IMR-90 (cell line): ENCODE measurements at regions not wholly inside any gene's neighbourhood (a gene's known extent, or its start where the extent isn't known, plus 50 kb on each side); places are given as distances from the start of the nearest gene placed in this dataset.

Experiments
- ATAC-seq: fragments of 200-7000 bp; cut with Tn5 transposase; 2 replicates; pipeline ENCODE4 v1.9.1; 2020; ENCODE audit warnings: low read depth, mild to moderate bottlenecking, moderate library complexity
- BruUV-seq: library from RNA; stranded (reverse); fragments of 400-500 nt; replicated peaks from 2 replicates; lab custom pipeline; 2021; lab: Mats Ljungman, UMichigan
- CTCF ChIA-PET: fragments of 300-600 bp; formaldehyde crosslinking; extraction: SDS; loops from one replicate; lab custom pipeline; 2021; ENCODE audit warnings: antibody characterized with exemption; lab: Yijun Ruan, JAX
- POLR2A ChIA-PET: fragments of 300-600 bp; sonication (Branson Sonifier 250); formaldehyde crosslinking; loops from one replicate; lab custom pipeline; 2022; ENCODE audit warnings: antibody characterized with exemption; ENCODE audit not compliant: unreplicated experiment; lab: Charles Lee
- DNase-seq: peaks from one replicate; pipeline ENCODE4 v3.0.0; 2013
- H2AFZ ChIP-seq: replicated peaks from 2 replicates; pipeline ENCODE3; 2013; ENCODE audit warnings: low read length, mild to moderate bottlenecking; ENCODE audit not compliant: poor library complexity
- H2AK5ac ChIP-seq: 2 replicates; pipeline ENCODE4 v1.6.1; 2013; ENCODE audit warnings: low read depth, low read length, inconsistent platforms
- H2AK9ac ChIP-seq: replicated peaks from 2 replicates; pipeline ENCODE3; 2013; ENCODE audit warnings: mild to moderate bottlenecking, low read depth, low read length, moderate library complexity; ENCODE audit not compliant: poor library complexity
- H2BK120ac ChIP-seq: 2 replicates; pipeline ENCODE4 v1.6.1; 2013; ENCODE audit warnings: low read depth, low read length, inconsistent platforms
- H2BK15ac ChIP-seq: 3 replicates; pipeline ENCODE4 v1.6.1; 2013; ENCODE audit warnings: low read depth, low read length, inconsistent platforms
- H2BK20ac ChIP-seq: 2 replicates; pipeline ENCODE4 v1.6.1; 2013; ENCODE audit warnings: low read depth, mild to moderate bottlenecking, inconsistent platforms, low read length, moderate library complexity
- H2BK5ac ChIP-seq: 2 replicates; pipeline ENCODE4 v1.6.1; 2013; ENCODE audit warnings: mild to moderate bottlenecking, low read depth, low read length, inconsistent platforms; ENCODE audit not compliant: poor library complexity, severe bottlenecking
- H3K14ac ChIP-seq: replicated peaks from 2 replicates; pipeline ENCODE4 v1.6.1; 2013; ENCODE audit warnings: low read depth, low read length, inconsistent platforms
- H3K18ac ChIP-seq: 2 replicates; pipeline ENCODE4 v1.6.1; 2013; ENCODE audit warnings: low read depth, low read length, control low read depth
- H3K23ac ChIP-seq: 2 replicates; pipeline ENCODE4 v1.6.1; 2013; ENCODE audit warnings: low read depth, low read length, inconsistent platforms
- H3K27ac ChIP-seq: 2 replicates; pipeline ENCODE4 v1.5.1; 2013; ENCODE audit warnings: mild to moderate bottlenecking, control low read depth, low read length; ENCODE audit not compliant: insufficient read depth
- H3K27me3 ChIP-seq: 2 replicates; pipeline ENCODE4 v1.6.1; 2013; ENCODE audit warnings: low read length; ENCODE audit not compliant: control insufficient read depth, insufficient read depth
- H3K36me3 ChIP-seq: 2 replicates; pipeline ENCODE4 v1.6.1; 2013; ENCODE audit warnings: low read length, mixed read lengths; ENCODE audit not compliant: control insufficient read depth, insufficient read depth
- H3K4ac ChIP-seq: 2 replicates; pipeline ENCODE4 v1.6.1; 2013; ENCODE audit warnings: low read depth, low read length, inconsistent platforms
- H3K4me1 ChIP-seq: 2 replicates; pipeline ENCODE4 v1.6.1; 2013; ENCODE audit warnings: low read length, mixed read lengths; ENCODE audit not compliant: control insufficient read depth, insufficient read depth
- H3K4me2 ChIP-seq: 2 replicates; pipeline ENCODE4 v1.6.1; 2013; ENCODE audit warnings: low read depth, mild to moderate bottlenecking, control low read depth, low read length, moderate library complexity
- H3K4me3 ChIP-seq: 2 replicates; pipeline ENCODE4 v1.5.1; 2013; ENCODE audit warnings: low read depth, mild to moderate bottlenecking, control low read depth, low read length, moderate library complexity; ENCODE audit not compliant: insufficient read depth
- H3K56ac ChIP-seq: 2 replicates; pipeline ENCODE4 v1.6.1; 2013; ENCODE audit warnings: low read length, inconsistent platforms; ENCODE audit not compliant: insufficient read depth; ENCODE audit errors: extremely low read depth
- H3K79me1 ChIP-seq, 2 experiments: 2 replicates each; pipeline ENCODE4 v1.6.1; 2013; ENCODE audit warnings: low read length in 2 of 2, inconsistent platforms in 1 of 2, low read depth in 1 of 2
- H3K9ac ChIP-seq: 2 replicates; pipeline ENCODE4 v1.6.1; 2013; ENCODE audit warnings: low read depth, low read length, control low read depth
- H3K9me1 ChIP-seq: 2 replicates; pipeline ENCODE4 v1.6.1; 2013; ENCODE audit warnings: low read length, inconsistent platforms; ENCODE audit not compliant: insufficient read depth
- H3K9me3 ChIP-seq: 2 replicates; pipeline ENCODE4 v1.6.1; 2013; ENCODE audit warnings: low read length; ENCODE audit not compliant: control insufficient read depth, insufficient read depth
- H4K20me1 ChIP-seq: 2 replicates; pipeline ENCODE4 v1.6.1; 2013; ENCODE audit warnings: low read length, inconsistent platforms; ENCODE audit not compliant: insufficient read depth
- H4K5ac ChIP-seq: 2 replicates; pipeline ENCODE4 v1.6.1; 2013; ENCODE audit warnings: mild to moderate bottlenecking, low read depth, low read length, control low read depth
- H4K8ac ChIP-seq, 2 experiments: 2 replicates each; pipeline ENCODE4 v1.6.1; 2013; ENCODE audit warnings: low read depth in 2 of 2, low read length in 2 of 2, control low read depth in 1 of 2, inconsistent platforms in 1 of 2
- H4K91ac ChIP-seq: 2 replicates; pipeline ENCODE4 v1.6.1; 2013; ENCODE audit warnings: low read depth, low read length, inconsistent platforms; ENCODE audit not compliant: insufficient read depth
- BHLHE40 ChIP-seq: fragments of 150-350 bp; IDR thresholded peaks from 2 replicates; pipeline ENCODE4 v1.6.1; 2016; ENCODE audit warnings: mild to moderate bottlenecking, low read depth, low read length
- CEBPB ChIP-seq: IDR thresholded peaks from 2 replicates; pipeline ENCODE4 v1.6.1; 2012; ENCODE audit warnings: low read depth, low read length, improper control_type of control experiment
- CHD1 ChIP-seq: IDR thresholded peaks from 2 replicates; pipeline ENCODE4 v1.6.1; 2012; ENCODE audit warnings: low read depth, low read length, improper control_type of control experiment
- CTCF ChIP-seq: conservative IDR thresholded peaks from 2 replicates; pipeline ENCODE4 v1.5.1; 2012; ENCODE audit warnings: mild to moderate bottlenecking, low read depth, low read length, improper control_type of control experiment
- ELK1 ChIP-seq: fragments of 150-350 bp; IDR thresholded peaks from 2 replicates; pipeline ENCODE4 v1.6.1; 2016; ENCODE audit warnings: low read depth, mild to moderate bottlenecking, low read length, moderate library complexity, borderline replicate concordance
- FOS ChIP-seq: fragments of 150-350 bp; IDR thresholded peaks from 2 replicates; pipeline ENCODE4 v1.6.1; 2016; ENCODE audit warnings: low read depth, low read length
- MAFK ChIP-seq: IDR thresholded peaks from 2 replicates; pipeline ENCODE4 v1.6.1; 2012; ENCODE audit warnings: low read depth, low read length, improper control_type of control experiment
- MAZ ChIP-seq: IDR thresholded peaks from 2 replicates; pipeline ENCODE4 v1.6.1; 2012; ENCODE audit warnings: low read depth, mild to moderate bottlenecking, low read length, improper control_type of control experiment, moderate library complexity, borderline replicate concordance
- MXI1 ChIP-seq: IDR thresholded peaks from 2 replicates; pipeline ENCODE4 v1.6.1; 2012; ENCODE audit warnings: low read depth, mild to moderate bottlenecking, low read length, moderate library complexity, borderline replicate concordance
- NFE2L2 ChIP-seq: fragments of 150-350 bp; IDR thresholded peaks from 2 replicates; pipeline ENCODE4 v1.6.1; 2016; ENCODE audit warnings: low read depth, mild to moderate bottlenecking, low read length
- POLR2A ChIP-seq: IDR thresholded peaks from 2 replicates; pipeline ENCODE4 v1.6.1; 2012; ENCODE audit warnings: mild to moderate bottlenecking, low read depth, low read length
- RAD21 ChIP-seq: IDR thresholded peaks from 2 replicates; pipeline ENCODE4 v1.6.1; 2012; ENCODE audit warnings: low read length, improper control_type of control experiment
- RCOR1 ChIP-seq: IDR thresholded peaks from 2 replicates; pipeline ENCODE4 v1.6.1; 2012; ENCODE audit warnings: mild to moderate bottlenecking, low read length, improper control_type of control experiment; ENCODE audit not compliant: insufficient replicate concordance
- RFX5 ChIP-seq: IDR thresholded peaks from 2 replicates; pipeline ENCODE4 v1.8.0; 2012; ENCODE audit warnings: low read depth, mild to moderate bottlenecking, low read length, moderate library complexity
- SMC3 ChIP-seq: fragments of 150-350 bp; IDR thresholded peaks from 2 replicates; pipeline ENCODE4 v1.6.1; 2016; ENCODE audit warnings: low read depth, mild to moderate bottlenecking, antibody characterized with exemption, low read length, moderate library complexity
- USF2 ChIP-seq: fragments of 150-350 bp; IDR thresholded peaks from 2 replicates; pipeline ENCODE4 v1.6.1; 2017; ENCODE audit warnings: mild to moderate bottlenecking, antibody characterized with exemption, low read length, low read depth
- WGBS, 2 experiments: methylation state at CpG; one replicate each; pipeline versions ENCODE4 v1.1.5 to v1.1.7; 2013; ENCODE audit warnings: missing lambda C conversion rate in 2 of 2; ENCODE audit not compliant: insufficient read length in 1 of 2; ENCODE audit errors: extremely low coverage in 2 of 2; 5-methylcytosine and 5-hydroxymethylcytosine counted together
- dilution Hi-C: fragments of 300-500 bp; cut with HindIII; formaldehyde crosslinking; loops from one replicate; pipeline ENCODE4 v1.14.3; 2018; ENCODE audit warnings: low sequenced_read_pairs; ENCODE audit not compliant: unreplicated experiment
- in situ Hi-C: fragments of 300-500 bp; cut with MboI; formaldehyde crosslinking; loops from 3 replicates; pipeline ENCODE4 v1.14.3; 2019; ENCODE audit warnings: low sequenced_read_pairs, inconsistent platforms, mixed read lengths
- intact Hi-C: fragments of 100-400 bp; cut with micrococcal nuclease; formaldehyde crosslinking; loops from 2 replicates; pipeline ENCODE4 v1.10.0; 2022

- Histone ChIP-seq H3K4me1 (no peaks in the 10 kb centered on the region), H2AK5ac (no peak overlapping the region), H3K4me2 (no peak overlapping the region), H4K8ac (no peak overlapping the region), H3K27ac (no peak overlapping the region), H3K9me1 (no peaks in the 10 kb centered on the region), H3K23ac (no peak overlapping the region), H2BK20ac (no peak overlapping the region), H4K20me1 (no peaks in the 10 kb centered on the region), H3K36me3 (no peaks in the 10 kb centered on the region), H3K9me3 (no peaks in the 10 kb centered on the region), H3K56ac (no peak overlapping the region), H3K18ac (no peak overlapping the region), H3K4ac (no peak overlapping the region), H4K5ac (no peak overlapping the region), H3K14ac (no peak overlapping the region), H2AFZ (no peak overlapping the region), H3K9ac (no peak overlapping the region), H3K79me1 (no peaks in the 10 kb centered on the region), H2AK9ac (no peak overlapping the region), H2BK5ac (no peak overlapping the region), H2BK15ac (no peak overlapping the region), H3K4me3 (no peak overlapping the region), H4K91ac (no peak overlapping the region), H2BK120ac (no peak overlapping the region), H3K27me3 (no peaks in the 10 kb centered on the region; the same call in 1 of the 2 replicates)
- intact Hi-C loops (no loop called here), dilution Hi-C loops (no loop called here), in situ Hi-C loops (no loop called here)
- ChIA-PET CTCF (no interaction called here), POLR2A (no interaction called here)
- WGBS, 2 experiments = no CpG with 5 or more reads among the region's 1 CpG
- BruUV-seq = no TSS peak
- no peak for DNase-seq
- no peak for ATAC-seq
- TF ChIP-seq CEBPB (no peak), NFE2L2 (no peak), MAZ (no peak), POLR2A (no peak), RCOR1 (no peak), FOS (no peak), RFX5 (no peak), ELK1 (no peak), SMC3 (no peak), CHD1 (no peak), RAD21 (no peak), MAFK (no peak), CTCF (no peak), USF2 (no peak), BHLHE40 (no peak), MXI1 (no peak)
Observed at GRCh38 chr7:42448901-42449300, 211.9 kb upstream of the GLI3 start.
